HEK293 (cell line): ENCODE measurements at regions not wholly inside any gene's neighbourhood (a gene's known extent, or its start where the extent isn't known, plus 50 kb on each side); places are given as distances from the start of the nearest gene placed in this dataset.

Source experiments
- ATF2 ChIP-seq: fragments of 450-650 bp; formaldehyde crosslinking; IDR thresholded peaks from 2 replicates; pipeline ENCODE4 v1.5.1; 2016; ENCODE audit warnings: missing biosample characterization, missing genetic modification characterization, low read depth
- CTCF ChIP-seq: fragments of 450-650 bp; formaldehyde crosslinking; IDR thresholded peaks from 2 replicates; pipeline ENCODE4 v1.5.1; 2016; ENCODE audit warnings: missing biosample characterization, missing genetic modification characterization
- KLF7 ChIP-seq: fragments of 450-650 bp; formaldehyde crosslinking; IDR thresholded peaks from 2 replicates; pipeline ENCODE4 v1.5.1; 2016; ENCODE audit warnings: missing biosample characterization, missing genetic modification characterization, borderline replicate concordance
- PBX3 ChIP-seq: sonication (generic); formaldehyde crosslinking; IDR thresholded peaks from 2 replicates; pipeline ENCODE4 v1.8.1; 2022; ENCODE audit warnings: mild to moderate bottlenecking, moderate library complexity, missing genetic modification reagents
- PRDM4 ChIP-seq: fragments of 450-650 bp; formaldehyde crosslinking; IDR thresholded peaks from 2 replicates; pipeline ENCODE4 v1.5.1; 2017; ENCODE audit warnings: missing biosample characterization, missing genetic modification characterization
- REPIN1 ChIP-seq: fragments of 450-650 bp; formaldehyde crosslinking; IDR thresholded peaks from 2 replicates; pipeline ENCODE4 v1.5.1; 2017; ENCODE audit warnings: missing biosample characterization, missing genetic modification characterization, low read depth
- REST ChIP-seq: fragments of 450-650 bp; formaldehyde crosslinking; IDR thresholded peaks from 2 replicates; pipeline ENCODE4 v1.5.1; 2016; ENCODE audit warnings: missing biosample characterization, missing genetic modification characterization
- ZFP3 ChIP-seq: fragments of 450-650 bp; formaldehyde crosslinking; IDR thresholded peaks from 2 replicates; pipeline ENCODE4 v1.5.1; 2016; ENCODE audit warnings: low read depth, missing biosample characterization, missing genetic modification characterization
- ZNF133 ChIP-seq: fragments of 450-650 bp; formaldehyde crosslinking; IDR thresholded peaks from 2 replicates; pipeline ENCODE4 v1.5.1; 2016; ENCODE audit warnings: missing biosample characterization, missing genetic modification characterization
- ZNF169 ChIP-seq: fragments of 450-650 bp; formaldehyde crosslinking; IDR thresholded peaks from 2 replicates; pipeline ENCODE4 v1.5.1; 2016; ENCODE audit warnings: missing biosample characterization, missing genetic modification characterization
- ZNF311 ChIP-seq: fragments of 450-650 bp; formaldehyde crosslinking; IDR thresholded peaks from 2 replicates; pipeline ENCODE4 v1.5.1; 2017; ENCODE audit warnings: missing biosample characterization, missing genetic modification characterization, borderline replicate concordance
- ZNF398 ChIP-seq: fragments of 450-650 bp; formaldehyde crosslinking; IDR thresholded peaks from 2 replicates; pipeline ENCODE4 v1.5.1; 2017; ENCODE audit warnings: missing biosample characterization, missing genetic modification characterization
- ZNF600 ChIP-seq: fragments of 450-650 bp; formaldehyde crosslinking; IDR thresholded peaks from 2 replicates; pipeline ENCODE4 v1.5.1; 2016; ENCODE audit warnings: missing biosample characterization, missing genetic modification characterization

- no peak for TF ChIP-seq REST (tag by site-specific recombination)
- TF ChIP-seq ZNF398 (tag by site-specific recombination) = no peak
- no peak for TF ChIP-seq ZFP3 (tag by site-specific recombination)
- TF ChIP-seq CTCF (tag by site-specific recombination) = no peak
- no peak for TF ChIP-seq ATF2
- no peak for TF ChIP-seq ZNF133 (tag by site-specific recombination)
- TF ChIP-seq ZNF600 = no peak
- no peak for TF ChIP-seq REPIN1
- no peak for TF ChIP-seq PRDM4 (tag by site-specific recombination)
- no peak for TF ChIP-seq ZNF311 (tag by site-specific recombination)
- no peak for TF ChIP-seq KLF7 (tag by site-specific recombination)
- no peak for TF ChIP-seq PBX3 (CRISPR knock-in tag)
- no peak for TF ChIP-seq ZNF169 (tag by site-specific recombination)
Observed at GRCh38 chr13:33372251-33372919, 86.8 kb upstream of the STARD13 start.
